Neural progenitor cell (in vitro differentiated cells): ENCODE measurements at regions not wholly inside any gene's neighbourhood (a gene's known extent, or its start where the extent isn't known, plus 50 kb on each side); places are given as distances from the start of the nearest gene placed in this dataset.

Source experiments
- DNase-seq: peaks from one replicate; pipeline ENCODE4 v3.0.0-alpha.2; 2016; ENCODE audit warnings: low spot score
- H2AFZ ChIP-seq: fragments of 200-600 bp; sonication (generic); replicated peaks from 2 replicates; pipeline ENCODE4 v1.6.1; 2016; ENCODE audit warnings: antibody characterized with exemption
- H3F3A ChIP-seq: fragments of 200-600 bp; sonication (generic); 2 replicates; pipeline ENCODE4 v1.6.1; 2016; ENCODE audit warnings: antibody characterized with exemption, low read depth
- H3K27ac ChIP-seq: fragments of 200-600 bp; sonication (generic); 2 replicates; pipeline ENCODE4 v1.5.1; 2016; ENCODE audit warnings: mild to moderate bottlenecking
- H3K27me3 ChIP-seq: fragments of 200-600 bp; sonication (generic); 2 replicates; pipeline ENCODE4 v1.6.1; 2016; ENCODE audit warnings: mild to moderate bottlenecking, moderate library complexity
- H3K36me3 ChIP-seq: fragments of 200-600 bp; sonication (generic); 2 replicates; pipeline ENCODE4 v1.5.1; 2016
- H3K4me1 ChIP-seq: fragments of 200-600 bp; sonication (generic); 2 replicates; pipeline ENCODE4 v1.6.1; 2016; ENCODE audit warnings: mixed run types
- H3K4me2 ChIP-seq: fragments of 200-600 bp; sonication (generic); 2 replicates; pipeline ENCODE4 v1.6.1; 2016
- H3K4me3 ChIP-seq: fragments of 200-600 bp; sonication (generic); 2 replicates; pipeline ENCODE4 v1.5.1; 2016
- H3K79me2 ChIP-seq: fragments of 200-600 bp; sonication (generic); 2 replicates; pipeline ENCODE4 v1.6.1; 2016; ENCODE audit warnings: low read depth
- H3K9ac ChIP-seq: fragments of 200-600 bp; sonication (generic); 2 replicates; pipeline ENCODE4 v1.6.1; 2016
- H3K9me3 ChIP-seq: fragments of 200-600 bp; sonication (generic); 2 replicates; pipeline ENCODE4 v1.5.1; 2016; ENCODE audit warnings: low read depth
- H4K20me1 ChIP-seq: fragments of 200-600 bp; sonication (generic); 2 replicates; pipeline ENCODE4 v1.6.1; 2016; ENCODE audit warnings: low read depth
- H3K27ac Mint-ChIP-seq: 3 replicates; pipeline ENCODE4 v1.8.0; 2021; ENCODE audit warnings: mixed read lengths
- H3K27me3 Mint-ChIP-seq: 2 replicates; pipeline ENCODE4 v1.8.0; 2022; ENCODE audit warnings: low read depth, mild to moderate bottlenecking, inconsistent platforms, moderate library complexity, mixed read lengths; ENCODE audit not compliant: insufficient read depth
- H3K36me3 Mint-ChIP-seq: 3 replicates; pipeline ENCODE4 v1.8.0; 2021; ENCODE audit warnings: mixed read lengths
- H3K4me1 Mint-ChIP-seq: 3 replicates; pipeline ENCODE4 v1.8.0; 2021; ENCODE audit warnings: mixed read lengths
- H3K4me3 Mint-ChIP-seq: 3 replicates; pipeline ENCODE4 v1.8.0; 2021; ENCODE audit warnings: mild to moderate bottlenecking, moderate library complexity, mixed read lengths
- H3K9me3 Mint-ChIP-seq: 3 replicates; pipeline ENCODE4 v1.8.0; 2020; ENCODE audit warnings: mixed read lengths
- CTCF ChIP-seq: fragments of 200-600 bp; sonication (generic); IDR thresholded peaks from 2 replicates; pipeline ENCODE4 v1.5.1; 2017; ENCODE audit warnings: antibody characterized with exemption, mild to moderate bottlenecking
- EZH2 ChIP-seq: fragments of 200-600 bp; sonication (generic); IDR thresholded peaks from 2 replicates; pipeline ENCODE4 v1.6.1; 2017; ENCODE audit warnings: antibody characterized with exemption, mild to moderate bottlenecking, moderate library complexity
- EZH2phosphoT487 ChIP-seq: fragments of 200-600 bp; sonication (generic); IDR thresholded peaks from 2 replicates; pipeline ENCODE4 v1.6.1; 2017; ENCODE audit warnings: antibody characterized with exemption

DNA sequence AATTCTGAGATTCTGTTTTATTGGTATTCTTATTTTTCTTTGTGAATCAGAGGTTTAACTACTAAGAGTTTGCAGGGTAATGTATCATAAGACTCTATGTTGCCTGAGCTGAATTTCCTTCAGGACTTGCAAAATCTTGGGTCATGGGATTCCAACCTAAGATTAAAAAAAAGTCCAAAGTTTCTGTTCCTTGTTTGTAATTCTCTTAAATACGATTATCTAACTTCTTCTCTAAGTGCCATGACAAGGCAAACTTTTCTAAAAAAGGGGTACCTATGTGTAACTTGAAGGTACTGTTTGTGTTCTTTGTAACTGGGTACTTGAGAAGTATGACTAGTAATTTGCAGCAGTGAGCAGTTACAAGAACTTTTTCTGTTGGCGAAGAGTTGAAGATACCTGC, 181.3 kb upstream of the ZEB2 start:
- no peak overlapping the region for H3K9ac ChIP-seq
- Mint-ChIP-seq H3K36me3 (no peaks in the 10 kb centered on the region), H3K4me3 (no peak overlapping the region), H3K27ac (no peak overlapping the region), H3K27me3 (peaks cover 4% of the 10 kb centered on the region), H3K4me1 (no peaks in the 10 kb centered on the region), H3K9me3 (no peaks in the 10 kb centered on the region)
- H2AFZ ChIP-seq, result no peak overlapping the region
- no peaks in the 10 kb centered on the region for H4K20me1 ChIP-seq
- H3K4me2 ChIP-seq, result no peak overlapping the region
- H3K4me1 ChIP-seq, result no peaks in the 10 kb centered on the region
- no peak overlapping the region for H3K4me3 ChIP-seq
- no peaks in the 10 kb centered on the region for H3K36me3 ChIP-seq
- TF ChIP-seq CTCF, result no peak
- TF ChIP-seq EZH2, result no peak
- TF ChIP-seq EZH2phosphoT487, result no peak
- no peaks in the 10 kb centered on the region for H3K79me2 ChIP-seq
- H3K27me3 ChIP-seq, result no peaks in the 10 kb centered on the region
- DNase-seq, result no peak
- no peaks in the 10 kb centered on the region for H3F3A ChIP-seq
- H3K27ac ChIP-seq, result no peak overlapping the region
- no peaks in the 10 kb centered on the region for H3K9me3 ChIP-seq

DNA sequence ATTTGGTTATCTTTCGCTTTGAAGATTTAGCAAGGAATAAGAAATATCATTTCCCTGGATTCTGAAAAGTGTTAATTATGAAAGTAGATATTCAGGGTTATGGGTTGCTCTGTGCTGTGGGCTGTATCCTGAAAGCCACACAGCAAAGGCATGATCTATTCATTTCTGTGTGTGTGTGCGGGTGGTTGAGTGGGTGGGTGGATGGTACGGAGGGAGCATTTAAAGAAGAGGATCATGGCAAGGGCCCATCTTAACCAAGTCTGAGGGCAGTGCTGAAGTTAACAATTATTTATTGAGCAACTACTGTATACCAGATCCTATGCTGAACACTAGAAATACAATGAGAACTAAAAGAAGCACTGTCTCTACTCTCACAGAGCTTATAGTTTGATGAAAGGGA, 178.2 kb upstream of the ZEB2 start:
- H3K36me3 ChIP-seq, result no peaks in the 10 kb centered on the region
- no peaks in the 10 kb centered on the region for H3K4me1 ChIP-seq
- no peaks in the 10 kb centered on the region for H3K9me3 ChIP-seq
- no peaks in the 10 kb centered on the region for H3F3A ChIP-seq
- no peak overlapping the region for H3K9ac ChIP-seq
- no peak overlapping the region for H3K4me2 ChIP-seq
- H3K27me3 ChIP-seq, result no peaks in the 10 kb centered on the region
- H4K20me1 ChIP-seq, result no peaks in the 10 kb centered on the region
- no peak overlapping the region for H3K4me3 ChIP-seq
- H3K27me3 Mint-ChIP-seq, result peaks cover 4% of the 10 kb centered on the region
- no peaks in the 10 kb centered on the region for H3K4me1 Mint-ChIP-seq
- H3K36me3 Mint-ChIP-seq, result no peaks in the 10 kb centered on the region
- no peak for TF ChIP-seq EZH2phosphoT487
- TF ChIP-seq EZH2, result no peak
- TF ChIP-seq CTCF, result no peak
- H2AFZ ChIP-seq, result no peak overlapping the region
- no peak overlapping the region for H3K4me3 Mint-ChIP-seq
- H3K9me3 Mint-ChIP-seq, result no peaks in the 10 kb centered on the region
- H3K79me2 ChIP-seq, result no peaks in the 10 kb centered on the region
- no peak for DNase-seq
- H3K27ac ChIP-seq, result no peak overlapping the region
- H3K27ac Mint-ChIP-seq, result no peak overlapping the region

GRCh38 chr2:144695657-144696056, 175.7 kb upstream of the ZEB2 start:
- Mint-ChIP-seq H3K4me3 (no peak overlapping the region), H3K27me3 (peaks cover 4% of the 10 kb centered on the region), H3K4me1 (no peaks in the 10 kb centered on the region), H3K36me3 (no peaks in the 10 kb centered on the region), H3K27ac (no peak overlapping the region), H3K9me3 (no peaks in the 10 kb centered on the region)
- no peaks in the 10 kb centered on the region for H3K79me2 ChIP-seq
- no peak for DNase-seq
- no peaks in the 10 kb centered on the region for H4K20me1 ChIP-seq
- H3F3A ChIP-seq, result no peaks in the 10 kb centered on the region
- H3K4me2 ChIP-seq, result no peak overlapping the region
- H3K9me3 ChIP-seq, result no peaks in the 10 kb centered on the region
- H3K36me3 ChIP-seq, result no peaks in the 10 kb centered on the region
- TF ChIP-seq CTCF (no peak), EZH2 (no peak), EZH2phosphoT487 (no peak)
- no peak overlapping the region for H3K4me3 ChIP-seq
- no peak overlapping the region for H3K9ac ChIP-seq
- H3K4me1 ChIP-seq, result no peaks in the 10 kb centered on the region
- H2AFZ ChIP-seq, result no peak overlapping the region
- H3K27ac ChIP-seq, result no peak overlapping the region
- H3K27me3 ChIP-seq, result no peaks in the 10 kb centered on the region

DNA sequence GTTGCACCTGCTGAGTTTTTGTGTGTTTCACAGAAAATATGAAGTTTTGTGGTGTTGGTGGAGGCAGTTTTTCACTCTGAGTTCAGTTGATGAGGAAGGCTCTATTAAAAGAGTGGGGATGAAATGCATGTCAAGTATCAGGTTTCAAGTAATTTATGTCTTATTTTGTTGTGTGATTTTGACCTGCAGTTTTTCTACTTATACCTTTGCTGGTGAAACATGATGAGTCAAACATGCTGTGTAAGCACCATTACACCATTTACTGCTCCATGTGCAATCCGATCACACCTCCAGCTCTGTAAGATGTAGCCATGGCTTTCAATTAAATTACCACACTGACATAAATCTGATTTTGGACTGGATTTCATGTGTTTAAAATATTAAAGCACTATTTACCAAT, 174.5 kb upstream of the ZEB2 start:
- H3K27me3 Mint-ChIP-seq, result peaks cover 4% of the 10 kb centered on the region
- no peaks in the 10 kb centered on the region for H3K27me3 ChIP-seq
- TF ChIP-seq EZH2 (no peak), CTCF (no peak), EZH2phosphoT487 (no peak)
- no peaks in the 10 kb centered on the region for H4K20me1 ChIP-seq
- no peaks in the 10 kb centered on the region for H3K36me3 ChIP-seq
- H3K9me3 Mint-ChIP-seq, result no peaks in the 10 kb centered on the region
- H3K9me3 ChIP-seq, result no peaks in the 10 kb centered on the region
- H3K36me3 Mint-ChIP-seq, result no peaks in the 10 kb centered on the region
- no peak overlapping the region for H3K4me2 ChIP-seq
- H3K4me1 Mint-ChIP-seq, result no peaks in the 10 kb centered on the region
- H3K9ac ChIP-seq, result no peak overlapping the region
- DNase-seq, result no peak
- H3K4me3 Mint-ChIP-seq, result no peak overlapping the region
- H3K27ac ChIP-seq, result no peak overlapping the region
- H2AFZ ChIP-seq, result no peak overlapping the region
- H3F3A ChIP-seq, result no peaks in the 10 kb centered on the region
- no peaks in the 10 kb centered on the region for H3K79me2 ChIP-seq
- H3K4me3 ChIP-seq, result no peak overlapping the region
- H3K4me1 ChIP-seq, result no peaks in the 10 kb centered on the region
- no peak overlapping the region for H3K27ac Mint-ChIP-seq
